SK-N-SH (cell line): ENCODE measurements at regions not wholly inside any gene's neighbourhood (a gene's known extent, or its start where the extent isn't known, plus 50 kb on each side); places are given as distances from the start of the nearest gene placed in this dataset.

ENCODE experiments used
- CTCF ChIA-PET: fragments of 300-600, 350-600 bp; formaldehyde crosslinking; extraction: SDS; loops from one replicate; lab custom pipeline; 2021; lab: Yijun Ruan, JAX
- POLR2A ChIA-PET: fragments of 350-600 bp; sonication (Branson Sonifier 250); formaldehyde crosslinking; extraction: SDS; loops from one replicate; lab custom pipeline; 2020; ENCODE audit warnings: antibody characterized with exemption, inconsistent platforms; lab: Yijun Ruan, JAX
- DNase-seq: peaks from one replicate; pipeline ENCODE4 v3.0.0; 2012
- H2AFZ ChIP-seq: fragments of 200-600 bp; sonication (generic); 2 replicates; pipeline ENCODE4 v1.8.1; 2016; ENCODE audit warnings: antibody characterized with exemption, mild to moderate bottlenecking, low read depth
- H3F3A ChIP-seq: fragments of 200-600 bp; sonication (generic); replicated peaks from 2 replicates; pipeline ENCODE3; 2016; ENCODE audit warnings: antibody characterized with exemption, mild to moderate bottlenecking; ENCODE audit not compliant: insufficient read depth
- H3K27ac ChIP-seq, 2 experiments: fragments of 200-500 bp in 1 of 2; fragments of 200-600 bp in 1 of 2; sonication (Bioruptor generic) in 1 of 2; sonication (generic), shearing (Covaris generic) in 1 of 2; 2 replicates each; pipeline versions ENCODE4 v1.5.1 to v1.6.1; 2014 to 2016; ENCODE audit warnings: low read depth in 2 of 2, inconsistent platforms in 1 of 2, low read length in 1 of 2, mild to moderate bottlenecking in 1 of 2, mixed read lengths in 1 of 2
- H3K27me3 ChIP-seq: fragments of 200-600 bp; sonication (generic), shearing (Covaris generic); 2 replicates; pipeline ENCODE4 v1.6.1; 2016; ENCODE audit warnings: mixed run types; ENCODE audit not compliant: insufficient read depth
- H3K36me3 ChIP-seq, 2 experiments: fragments of 200-500 bp in 1 of 2; fragments of 200-600 bp in 1 of 2; sonication (Bioruptor generic) in 1 of 2; sonication (generic) in 1 of 2; replicated peaks in 1 of 2; 2 replicates each; pipeline versions ENCODE3 to v1.5.1; 2014 to 2016; ENCODE audit warnings: low read length in 1 of 2, mild to moderate bottlenecking in 1 of 2; ENCODE audit not compliant: insufficient read depth in 2 of 2, control insufficient read depth in 1 of 2
- H3K4me1 ChIP-seq, 2 experiments: fragments of 200-500 bp in 1 of 2; fragments of 200-600 bp in 1 of 2; sonication (Bioruptor generic) in 1 of 2; sonication (generic), shearing (Covaris generic) in 1 of 2; 2 replicates each; pipeline versions ENCODE4 v1.5.1 to v1.6.1; 2014 to 2016; ENCODE audit warnings: low read depth in 1 of 2, low read length in 1 of 2, mixed run types in 1 of 2; ENCODE audit not compliant: insufficient read depth in 2 of 2, control insufficient read depth in 1 of 2
- H3K4me2 ChIP-seq: fragments of 200-600 bp; sonication (generic), shearing (Covaris generic); 2 replicates; pipeline ENCODE4 v1.6.1; 2017; ENCODE audit warnings: mixed run types
- H3K4me3 ChIP-seq, 2 experiments: fragments of 200-500 bp in 1 of 2; fragments of 200-600 bp in 1 of 2; sonication (Bioruptor generic) in 1 of 2; sonication (generic), shearing (Covaris generic) in 1 of 2; 2 replicates each; pipeline versions ENCODE4 v1.5.1 to v1.8.1; 2014 to 2016; ENCODE audit warnings: low read depth in 2 of 2, inconsistent platforms in 1 of 2, low read length in 1 of 2, mild to moderate bottlenecking in 1 of 2, mixed read lengths in 1 of 2, moderate library complexity in 1 of 2
- H3K79me2 ChIP-seq: fragments of 200-600 bp; sonication (generic); 2 replicates; pipeline ENCODE4 v1.8.1; 2017; ENCODE audit warnings: mild to moderate bottlenecking; ENCODE audit not compliant: insufficient read depth
- H3K9ac ChIP-seq: fragments of 200-600 bp; sonication (generic); 2 replicates; pipeline ENCODE4 v1.6.1; 2017; ENCODE audit warnings: mixed run types
- H3K9me2 ChIP-seq: fragments of 200-600 bp; sonication (generic); 2 replicates; pipeline ENCODE4 v1.6.1; 2017; ENCODE audit warnings: mixed run types
- H3K9me3 ChIP-seq: fragments of 200-600 bp; sonication (generic); 2 replicates; pipeline ENCODE4 v1.6.1; 2017; ENCODE audit warnings: mixed run types, mild to moderate bottlenecking, moderate library complexity
- H4K20me1 ChIP-seq: fragments of 200-600 bp; sonication (generic); 2 replicates; pipeline ENCODE4 v1.6.1; 2017; ENCODE audit warnings: mild to moderate bottlenecking, mixed run types; ENCODE audit not compliant: insufficient read depth
- CTCF ChIP-seq: fragments of 200-600 bp; sonication (generic); IDR thresholded peaks from 2 replicates; pipeline ENCODE4 v1.6.1; 2017; ENCODE audit warnings: antibody characterized with exemption, mild to moderate bottlenecking, moderate library complexity
- EP300 ChIP-seq, 2 experiments: IDR thresholded peaks; 2 replicates each; pipeline versions ENCODE4 v1.4.0 to v1.6.1; 2012; ENCODE audit warnings: borderline replicate concordance in 1 of 2, low read depth in 1 of 2, low read length in 1 of 2
- EZH2phosphoT487 ChIP-seq: fragments of 200-600 bp; sonication (generic); IDR thresholded peaks from 2 replicates; pipeline ENCODE4 v1.6.1; 2017; ENCODE audit warnings: low read depth, mixed run types, mild to moderate bottlenecking, antibody characterized with exemption, moderate library complexity, borderline replicate concordance
- FOSL2 ChIP-seq: IDR thresholded peaks from 2 replicates; pipeline ENCODE4 v1.4.0; 2012; ENCODE audit warnings: low read depth, mild to moderate bottlenecking, moderate library complexity, borderline replicate concordance
- GATA2 ChIP-seq: sonication (generic); formaldehyde crosslinking; IDR thresholded peaks from 2 replicates; pipeline ENCODE4 v1.5.0; 2020; ENCODE audit warnings: mild to moderate bottlenecking, missing genetic modification reagents
- JUND ChIP-seq: IDR thresholded peaks from 2 replicates; pipeline ENCODE4 v1.4.0; 2012
- MEF2A ChIP-seq: IDR thresholded peaks from 2 replicates; pipeline ENCODE4 v1.4.0; 2012; ENCODE audit warnings: low read depth, borderline replicate concordance
- MXI1 ChIP-seq: IDR thresholded peaks from 2 replicates; pipeline ENCODE4 v1.6.1; 2012; ENCODE audit warnings: mild to moderate bottlenecking, low read depth, low read length, improper control_type of control experiment
- NRF1 ChIP-seq: IDR thresholded peaks from 2 replicates; pipeline ENCODE4 v1.6.1; 2012; ENCODE audit warnings: low read depth, mild to moderate bottlenecking, low read length
- POLR2AphosphoS5 ChIP-seq: IDR thresholded peaks from 2 replicates; pipeline ENCODE4 v1.6.1; 2012; ENCODE audit warnings: low read depth, low read length
- RCOR1 ChIP-seq: fragments of 150-350 bp; IDR thresholded peaks from 2 replicates; pipeline ENCODE4 v1.6.1; 2017; ENCODE audit warnings: antibody characterized with exemption, low read length
- REST ChIP-seq: IDR thresholded peaks from 2 replicates; pipeline ENCODE4 v1.6.1; 2012; ENCODE audit warnings: mild to moderate bottlenecking, low read depth, low read length, moderate library complexity
- RFX5 ChIP-seq: IDR thresholded peaks from 2 replicates; pipeline ENCODE4 v1.6.1; 2012; ENCODE audit warnings: mild to moderate bottlenecking, improper control_type of control experiment, low read length
- SIN3A ChIP-seq: IDR thresholded peaks from 2 replicates; pipeline ENCODE4 v1.6.1; 2012; ENCODE audit warnings: low read depth, mild to moderate bottlenecking, low read length, moderate library complexity, borderline replicate concordance
- TAF1 ChIP-seq: IDR thresholded peaks from 2 replicates; pipeline ENCODE4 v1.6.1; 2012; ENCODE audit warnings: low read depth, mild to moderate bottlenecking, low read length, moderate library complexity, borderline replicate concordance
- TCF12 ChIP-seq: IDR thresholded peaks from 2 replicates; pipeline ENCODE4 v1.4.0; 2012
- TEAD4 ChIP-seq: IDR thresholded peaks from 2 replicates; pipeline ENCODE4 v1.4.0; 2012; ENCODE audit warnings: mild to moderate bottlenecking, borderline replicate concordance; ENCODE audit not compliant: insufficient read depth
- YY1 ChIP-seq: IDR thresholded peaks from 2 replicates; pipeline ENCODE4 v1.4.0; 2012; ENCODE audit warnings: low read depth, mild to moderate bottlenecking
- ZBTB33 ChIP-seq: IDR thresholded peaks from 2 replicates; pipeline ENCODE4 v1.4.0; 2012; ENCODE audit warnings: low read depth, borderline replicate concordance
- WGBS: methylation state at CpG from one replicate; pipeline ENCODE4 v1.1.6; 2017; ENCODE audit warnings: low lambda C conversion rate; 5-methylcytosine and 5-hydroxymethylcytosine counted together

GRCh38 chr6:147149826-147150225, 54.4 kb upstream of the STXBP5 start:
- H4K20me1 ChIP-seq: no peaks in the 10 kb centered on the region
- WGBS: 82% methylated on average over 2 of the region's 2 CpGs
- no peak overlapping the region for H3K4me3 ChIP-seq
- DNase-seq: no peak
- H3K9me2 ChIP-seq: no peaks in the 10 kb centered on the region
- H3K4me2 ChIP-seq: no peak overlapping the region
- no peak overlapping the region for H3K27ac ChIP-seq
- H3K9me3 ChIP-seq: no peaks in the 10 kb centered on the region
- no peaks in the 10 kb centered on the region for H3F3A ChIP-seq
- CTCF ChIA-PET: no interaction called here
- no peaks in the 10 kb centered on the region for H3K4me1 ChIP-seq
- no peak for TF ChIP-seq RFX5
- TF ChIP-seq FOSL2: no peak
- no peak for TF ChIP-seq SIN3A
- no peak for TF ChIP-seq MXI1
- TF ChIP-seq TAF1: no peak
- no peak for TF ChIP-seq TEAD4
- no peak for TF ChIP-seq YY1
- no peak for TF ChIP-seq RCOR1
- TF ChIP-seq TCF12: no peak
- no peak for TF ChIP-seq MEF2A
- no peak for TF ChIP-seq ZBTB33
- no peak for TF ChIP-seq POLR2AphosphoS5
- no peak for TF ChIP-seq CTCF
- TF ChIP-seq JUND: no peak
- no peak for TF ChIP-seq GATA2 (CRISPR knock-in tag)
- no peak for TF ChIP-seq EP300 (IDR thresholded peaks at IDR 0.05; ENCODE audit: borderline replicate concordance in 1 of 2, low read depth in 1 of 2, low read length in 1 of 2)
- TF ChIP-seq NRF1: no peak
- no peaks in the 10 kb centered on the region for H3K27me3 ChIP-seq
- POLR2A ChIA-PET: no interaction called here
- H3K36me3 ChIP-seq: no peaks in the 10 kb centered on the region
- no peak overlapping the region for H2AFZ ChIP-seq
- no peaks in the 10 kb centered on the region for H3K79me2 ChIP-seq
- no peak overlapping the region for H3K9ac ChIP-seq

- Histone ChIP-seq H3K4me2 (no peak overlapping the region), H3K4me3 (no peak overlapping the region), H3K36me3 (no peaks in the 10 kb centered on the region), H3K9me2 (no peaks in the 10 kb centered on the region), H3K79me2 (no peaks in the 10 kb centered on the region), H3K27ac (no peak overlapping the region), H3K9ac (no peak overlapping the region), H3K9me3 (no peaks in the 10 kb centered on the region), H2AFZ (no peak overlapping the region), H3K27me3 (no peaks in the 10 kb centered on the region), H3F3A (no peaks in the 10 kb centered on the region), H3K4me1 (no peaks in the 10 kb centered on the region), H4K20me1 (no peaks in the 10 kb centered on the region)
- ChIA-PET POLR2A (no interaction called here), CTCF (no interaction called here)
- no peak for DNase-seq
- 100% methylated on average over 1 of the region's 1 CpG for WGBS
- TF ChIP-seq NRF1 (no peak), TCF12 (no peak), FOSL2 (no peak), EZH2phosphoT487 (no peak), REST (no peak)
Observed at GRCh38 chr6:147150293-147150692, 53.9 kb upstream of the STXBP5 start.
